Naive thymus-derived CD4-positive, alpha-beta T cell (primary cell): ENCODE measurements at regions not wholly inside any gene's neighbourhood (a gene's known extent, or its start where the extent isn't known, plus 50 kb on each side); places are given as distances from the start of the nearest gene placed in this dataset.

Experiments
- ATAC-seq: fragments of 150-1000 bp; cut with Tn5 transposase; 2 replicates; pipeline ENCODE4 v1.10.0; 2021; ENCODE audit warnings: mild to moderate bottlenecking, moderate library complexity
- CTCF ChIA-PET: fragments of 350-600 bp; sonication (Branson Sonifier 250); formaldehyde crosslinking; loops from one replicate; lab custom pipeline; 2021; ENCODE audit warnings: antibody characterized with exemption; lab: Charles Lee
- POLR2A ChIA-PET: fragments of 350-600 bp; sonication (Branson Sonifier 250); formaldehyde crosslinking; loops from one replicate; lab custom pipeline; 2021; ENCODE audit warnings: antibody characterized with exemption, inconsistent platforms; lab: Charles Lee
- DNase-seq, 9 donors: peaks; one replicate each; pipeline versions ENCODE4 v3.0.0 to v3.0.0-alpha.2; 2020 to 2022; ENCODE audit warnings: mixed read lengths in 1 of 9
- H3K27ac ChIP-seq: one replicate; pipeline ENCODE4 v1.7.0; 2013; ENCODE audit warnings: mild to moderate bottlenecking, low read depth, low read length, moderate library complexity
- H3K27me3 ChIP-seq, 2 donors: one replicate each; pipeline ENCODE4 v1.7.0; 2013; ENCODE audit warnings: low read length in 2 of 2, mild to moderate bottlenecking in 2 of 2, moderate library complexity in 2 of 2; ENCODE audit not compliant: control insufficient read depth in 2 of 2, insufficient read depth in 2 of 2
- H3K36me3 ChIP-seq, 3 experiments: 1 replicate in 2 of 3; 2 replicates in 1 of 3; pipeline ENCODE4 v1.7.0; 2013; ENCODE audit warnings: low read length in 3 of 3, mild to moderate bottlenecking in 3 of 3, moderate library complexity in 1 of 3; ENCODE audit not compliant: insufficient read depth in 3 of 3, control insufficient read depth in 2 of 3
- H3K4me1 ChIP-seq, 2 donors: one replicate each; pipeline ENCODE4 v1.7.0; 2013; ENCODE audit warnings: low read length in 2 of 2, mild to moderate bottlenecking in 2 of 2, moderate library complexity in 1 of 2; ENCODE audit not compliant: control insufficient read depth in 2 of 2, insufficient read depth in 2 of 2
- H3K4me3 ChIP-seq: 2 replicates; pipeline ENCODE4 v1.7.0; 2013; ENCODE audit warnings: mild to moderate bottlenecking, low read length
- H3K9me3 ChIP-seq, 3 experiments: 1 replicate in 2 of 3; 2 replicates in 1 of 3; pipeline ENCODE4 v1.7.0; 2013; ENCODE audit warnings: low read length in 3 of 3; ENCODE audit not compliant: control insufficient read depth in 2 of 3
- H3K27ac Mint-ChIP-seq, 9 donors: one replicate each; pipeline ENCODE4 v1.8.0; 2020 to 2022; ENCODE audit warnings: mixed read lengths in 9 of 9, mild to moderate bottlenecking in 8 of 9, moderate library complexity in 5 of 9, inconsistent platforms in 2 of 9
- H3K27me3 Mint-ChIP-seq, 5 donors: one replicate each; pipeline ENCODE4 v1.8.0; 2021 to 2022; ENCODE audit warnings: mixed read lengths in 5 of 5, mild to moderate bottlenecking in 1 of 5
- H3K36me3 Mint-ChIP-seq, 5 donors: one replicate each; pipeline ENCODE4 v1.8.0; 2020 to 2022; ENCODE audit warnings: mixed read lengths in 5 of 5, mild to moderate bottlenecking in 3 of 5, inconsistent platforms in 1 of 5
- H3K4me1 Mint-ChIP-seq, 7 donors: one replicate each; pipeline ENCODE4 v1.8.0; 2020 to 2022; ENCODE audit warnings: mixed read lengths in 7 of 7, mild to moderate bottlenecking in 3 of 7, inconsistent platforms in 1 of 7
- H3K4me3 Mint-ChIP-seq, 10 donors: one replicate each; pipeline ENCODE4 v1.8.0; 2020 to 2022; ENCODE audit warnings: mild to moderate bottlenecking in 10 of 10, mixed read lengths in 10 of 10, moderate library complexity in 6 of 10, inconsistent platforms in 2 of 10
- H3K9me3 Mint-ChIP-seq, 11 donors: one replicate each; pipeline ENCODE4 v1.8.0; 2020 to 2022; ENCODE audit warnings: mixed read lengths in 11 of 11, mild to moderate bottlenecking in 4 of 11, inconsistent platforms in 1 of 11, moderate library complexity in 1 of 11
- intact Hi-C, 2 donors: fragments of 100-400 bp; cut with micrococcal nuclease; formaldehyde crosslinking; loops; one replicate each; pipeline ENCODE4 v1.15.1; 2023

GRCh38 chr4:71239365-71239764 is 99.5 kb upstream of the SLC4A4 start:
- Mint-ChIP-seq H3K4me3 (no peak overlapping the region), H3K9me3 (no peaks in the 10 kb centered on the region), H3K27me3 (peaks cover 0 to 6% (median 5%) of the 10 kb centered on the region in 5 donors), H3K4me1 (peaks cover 0 to 5% (median 0%) of the 10 kb centered on the region in 7 donors), H3K27ac (no peak overlapping the region), H3K36me3 (no peaks in the 10 kb centered on the region)
- no peak for ATAC-seq
- Histone ChIP-seq H3K36me3 (no peaks in the 10 kb centered on the region), H3K4me1 (peaks cover 0 to 3% of the 10 kb centered on the region in 2 donors), H3K9me3 (no peaks in the 10 kb centered on the region), H3K27ac (no peak overlapping the region), H3K4me3 (no peak overlapping the region), H3K27me3 (no peaks in the 10 kb centered on the region)
- CTCF ChIA-PET: no interaction called here
- intact Hi-C loops: no loop called here
- POLR2A ChIA-PET: no interaction called here
- no peak for DNase-seq

- Mint-ChIP-seq H3K4me3 (no peak overlapping the region), H3K36me3 (no peaks in the 10 kb centered on the region), H3K9me3 (no peaks in the 10 kb centered on the region), H3K27me3 (peaks cover 0 to 5% (median 3%) of the 10 kb centered on the region in 5 donors), H3K27ac (no peak overlapping the region), H3K4me1 (peaks cover 0 to 5% (median 0%) of the 10 kb centered on the region in 7 donors)
- H3K4me3 ChIP-seq: no peak overlapping the region
- H3K27me3 ChIP-seq: no peaks in the 10 kb centered on the region
- peaks cover 0 to 3% of the 10 kb centered on the region in 2 donors for H3K4me1 ChIP-seq
- POLR2A ChIA-PET: no interaction called here
- intact Hi-C loops: no loop called here
- ATAC-seq (no peak), DNase-seq (no peak)
- H3K9me3 ChIP-seq: no peaks in the 10 kb centered on the region
- CTCF ChIA-PET: no interaction called here
- no peak overlapping the region for H3K27ac ChIP-seq
- no peaks in the 10 kb centered on the region for H3K36me3 ChIP-seq
Observed at GRCh38 chr4:71240094-71240493, 98.7 kb upstream of the SLC4A4 start.

- Mint-ChIP-seq H3K27me3 (peaks cover 0 to 4% (median 0%) of the 10 kb centered on the region in 5 donors), H3K4me3 (no peak overlapping the region), H3K9me3 (no peaks in the 10 kb centered on the region), H3K4me1 (peaks cover 0 to 3% (median 0%) of the 10 kb centered on the region in 7 donors), H3K27ac (no peak overlapping the region), H3K36me3 (no peaks in the 10 kb centered on the region)
- Histone ChIP-seq H3K27me3 (no peaks in the 10 kb centered on the region), H3K4me3 (no peak overlapping the region), H3K27ac (no peak overlapping the region), H3K4me1 (peaks cover 0 to 3% of the 10 kb centered on the region in 2 donors), H3K9me3 (no peaks in the 10 kb centered on the region), H3K36me3 (no peaks in the 10 kb centered on the region)
- intact Hi-C loops: no loop called here
- ChIA-PET POLR2A (no interaction called here), CTCF (no interaction called here)
- DNase-seq (no peak), ATAC-seq (no peak)
Observed at GRCh38 chr4:71241501-71242288, 97.1 kb upstream of the SLC4A4 start.

- Mint-ChIP-seq H3K9me3 (no peaks in the 10 kb centered on the region), H3K27ac (no peak overlapping the region), H3K27me3 (peaks cover 0 to 3% (median 0%) of the 10 kb centered on the region in 5 donors), H3K4me1 (peaks cover 0 to 3% (median 0%) of the 10 kb centered on the region in 7 donors), H3K4me3 (no peak overlapping the region), H3K36me3 (no peaks in the 10 kb centered on the region)
- intact Hi-C loops: no loop called here
- Histone ChIP-seq H3K4me3 (no peak overlapping the region), H3K27ac (no peak overlapping the region), H3K4me1 (peaks cover 0 to 3% of the 10 kb centered on the region in 2 donors), H3K27me3 (no peaks in the 10 kb centered on the region), H3K36me3 (no peaks in the 10 kb centered on the region), H3K9me3 (no peaks in the 10 kb centered on the region)
- ATAC-seq (no peak), DNase-seq (no peak)
- ChIA-PET POLR2A (no interaction called here), CTCF (no interaction called here)
Observed at GRCh38 chr4:71243091-71243833, 95.6 kb upstream of the SLC4A4 start.

- H3K27ac ChIP-seq: no peak overlapping the region
- H3K36me3 ChIP-seq: no peaks in the 10 kb centered on the region
- ChIA-PET CTCF (no interaction called here), POLR2A (no interaction called here)
- peaks cover 0 to 4% (median 0%) of the 10 kb centered on the region in 5 donors for H3K27me3 Mint-ChIP-seq
- no peaks in the 10 kb centered on the region for H3K27me3 ChIP-seq
- no peak overlapping the region for H3K4me3 Mint-ChIP-seq
- no peaks in the 10 kb centered on the region for H3K36me3 Mint-ChIP-seq
- H3K9me3 ChIP-seq: no peaks in the 10 kb centered on the region
- no peaks in the 10 kb centered on the region for H3K9me3 Mint-ChIP-seq
- H3K4me3 ChIP-seq: no peak overlapping the region
- DNase-seq (no peak), ATAC-seq (no peak)
- H3K4me1 Mint-ChIP-seq: peaks cover 0 to 2% (median 0%) of the 10 kb centered on the region in 7 donors
- no peaks in the 10 kb centered on the region for H3K4me1 ChIP-seq
- intact Hi-C loops: no loop called here
- H3K27ac Mint-ChIP-seq: no peak overlapping the region
Observed at GRCh38 chr4:71247706-71248105, 91.1 kb upstream of the SLC4A4 start.

GRCh38 chr4:71251261-71251660 is 87.6 kb upstream of the SLC4A4 start:
- Mint-ChIP-seq H3K36me3 (no peaks in the 10 kb centered on the region), H3K27ac (no peak overlapping the region), H3K4me3 (no peak overlapping the region), H3K9me3 (no peaks in the 10 kb centered on the region), H3K27me3 (peaks cover 0 to 8% (median 0%) of the 10 kb centered on the region in 5 donors), H3K4me1 (peaks cover 0 to 3% (median 0%) of the 10 kb centered on the region in 7 donors)
- ATAC-seq: no peak
- Histone ChIP-seq H3K4me1 (peaks cover 0 to 4% of the 10 kb centered on the region in 2 donors), H3K9me3 (no peaks in the 10 kb centered on the region), H3K27ac (no peak overlapping the region), H3K4me3 (no peak overlapping the region), H3K27me3 (no peaks in the 10 kb centered on the region), H3K36me3 (no peaks in the 10 kb centered on the region)
- CTCF ChIA-PET: no interaction called here
- POLR2A ChIA-PET: no interaction called here
- DNase-seq: no peak
- intact Hi-C loops: no loop called here
